Brain microvascular endothelial cell (primary cell): ENCODE measurements at regions not wholly inside any gene's neighbourhood (a gene's known extent, or its start where the extent isn't known, plus 50 kb on each side); places are given as distances from the start of the nearest gene placed in this dataset.
A peak's percentile ranks its signal among the peaks of the same experiment; 100 is the strongest.
"Not testable (repeated sequence)": the region's sequence is repeated elsewhere in the genome, so short reads cannot be mapped to it uniquely, and the experiment has no call there.

ENCODE experiments used
- DNase-seq: peaks from one replicate; pipeline ENCODE4 v3.0.0-alpha.2; 2020
- H3K27ac ChIP-seq: fragments of 250-450 bp; sonication (Bioruptor Pico); 2 replicates; pipeline ENCODE4 v1.5.1; 2020; ENCODE audit warnings: mild to moderate bottlenecking, moderate library complexity
- H3K27me3 ChIP-seq: fragments of 250-450 bp; sonication (Bioruptor Pico); replicated peaks from 2 replicates; pipeline ENCODE4 v1.5.1; 2020; ENCODE audit warnings: mild to moderate bottlenecking
- H3K36me3 ChIP-seq: fragments of 250-450 bp; sonication (Bioruptor Pico); replicated peaks from 2 replicates; pipeline ENCODE4 v1.5.1; 2020; ENCODE audit warnings: mild to moderate bottlenecking
- H3K4me3 ChIP-seq: 2 replicates; pipeline ENCODE4 v1.5.1; 2011; ENCODE audit warnings: low read depth, mild to moderate bottlenecking, control low read depth, low read length, moderate library complexity
- CTCF ChIP-seq: IDR thresholded peaks from 2 replicates; pipeline ENCODE4 v1.5.1; 2011; ENCODE audit warnings: low read depth, mild to moderate bottlenecking, moderate library complexity, low read length, control low read depth, inconsistent platforms; ENCODE audit errors: missing control alignments
- in situ Hi-C: cut with HindIII; loops from 2 replicates; pipeline ENCODE4 v1.10.0; 2017; ENCODE audit warnings: low sequenced_read_pairs, low pct_ligation_motif_present

GRCh38 chr20:53809728-53810365, 216.2 kb upstream of the ZNF217 start:
- Histone ChIP-seq H3K27me3 (no peaks in the 10 kb centered on the region), H3K27ac (no peak overlapping the region), H3K4me3 (no peak overlapping the region), H3K36me3 (no peaks in the 10 kb centered on the region)
- TF ChIP-seq CTCF, result no peak
- DNase-seq, result no peak
- in situ Hi-C loops, result no loop called here

- in situ Hi-C loops, result no loop called here
- Histone ChIP-seq H3K36me3 (no peaks in the 10 kb centered on the region), H3K27me3 (no peaks in the 10 kb centered on the region), H3K27ac (no peak overlapping the region), H3K4me3 (no peak overlapping the region)
- TF ChIP-seq CTCF, result no peak
- DNase-seq, result no peak
Observed at GRCh38 chr20:53809217-53809616, 215.6 kb upstream of the ZNF217 start.

GRCh38 chr20:53808733-53809132, 215.1 kb upstream of the ZNF217 start:
- Histone ChIP-seq H3K27ac (no peak overlapping the region), H3K27me3 (no peaks in the 10 kb centered on the region), H3K36me3 (no peaks in the 10 kb centered on the region), H3K4me3 (no peak overlapping the region)
- TF ChIP-seq CTCF, result no peak
- in situ Hi-C loops, result no loop called here
- DNase-seq, result no peak

GRCh38 chr20:53808302-53808701, 214.7 kb upstream of the ZNF217 start:
- DNase-seq, H3K4me3 ChIP-seq, in situ Hi-C loops, H3K27ac ChIP-seq, H3K27me3 ChIP-seq, H3K36me3 ChIP-seq: not testable (repeated sequence)

GRCh38 chr20:53806683-53807401, 213.2 kb upstream of the ZNF217 start:
- no peaks in the 10 kb centered on the region for H3K36me3 ChIP-seq
- no peak for TF ChIP-seq CTCF
- no peak overlapping the region for H3K4me3 ChIP-seq
- no peak overlapping the region for H3K27ac ChIP-seq
- no peaks in the 10 kb centered on the region for H3K27me3 ChIP-seq
- no peak for DNase-seq
- in situ Hi-C loops, result no loop called here

GRCh38 chr20:53805895-53806384, 212.3 kb upstream of the ZNF217 start:
- no peak overlapping the region for H3K27ac ChIP-seq
- no peaks in the 10 kb centered on the region for H3K27me3 ChIP-seq
- in situ Hi-C loops, result no loop called here
- TF ChIP-seq CTCF, result no peak
- H3K36me3 ChIP-seq, result no peaks in the 10 kb centered on the region
- no peak overlapping the region for H3K4me3 ChIP-seq
- DNase-seq, result peak; percentile 29
